NOMO-1 (cell line): ENCODE measurements at regions not wholly inside any gene's neighbourhood (a gene's known extent, or its start where the extent isn't known, plus 50 kb on each side); places are given as distances from the start of the nearest gene placed in this dataset.

Experiments used
- DNase-seq, 2 experiments: peaks; one replicate each; lab custom pipeline; 2025; ENCODE audit not compliant: unreplicated experiment in 2 of 2; lab: John Stamatoyannopoulos, UW

- DNase-seq = no peak
Observed at GRCh38 chr6:74650668-74651067, 555.2 kb downstream of the COL12A1 start.

- DNase-seq = no peak
Observed at GRCh38 chr6:74646461-74646860, 559.4 kb downstream of the COL12A1 start.

- no peak for DNase-seq
Observed at GRCh38 chr6:74645108-74645849, 560.6 kb downstream of the COL12A1 start.

DNA sequence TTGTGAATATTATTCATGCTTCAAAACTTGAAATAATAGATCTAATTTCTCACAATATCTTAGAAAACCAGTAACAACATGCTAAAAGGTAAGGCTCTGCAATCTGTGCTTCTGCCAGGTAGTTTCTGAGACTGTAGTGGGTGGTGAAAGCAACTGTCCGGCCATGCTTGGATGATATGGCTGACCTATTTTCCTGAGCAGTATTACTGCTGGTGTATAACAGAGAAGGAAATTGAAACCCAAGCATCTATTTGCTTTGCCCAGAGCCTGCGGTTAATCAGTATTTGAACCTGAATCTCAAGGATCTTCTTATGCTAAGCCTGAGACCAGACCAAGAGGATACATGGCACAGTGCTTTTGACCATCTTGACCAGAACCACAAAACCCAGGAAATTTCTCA is 563.8 kb downstream of the COL12A1 start:
- DNase-seq = no peak

DNA sequence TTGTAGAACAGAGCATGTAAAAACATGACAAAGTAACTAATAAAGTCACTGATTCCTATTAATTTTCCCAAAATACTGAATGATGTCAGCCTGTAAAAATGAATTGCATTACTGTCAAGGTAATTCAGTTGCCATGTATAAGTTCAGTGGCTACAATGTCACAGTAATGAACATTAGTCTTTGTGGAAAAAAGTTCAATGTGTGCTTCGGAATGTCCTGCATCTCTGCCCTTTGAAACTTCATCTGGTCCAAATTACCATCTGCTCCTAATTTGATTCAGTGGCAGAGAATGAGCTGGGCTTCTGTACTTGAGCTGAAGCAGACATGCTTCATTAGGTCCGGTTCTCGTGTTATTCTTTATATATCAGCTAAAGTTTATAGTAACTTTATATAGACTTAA is 567.4 kb downstream of the COL12A1 start:
- no peak for DNase-seq

DNA sequence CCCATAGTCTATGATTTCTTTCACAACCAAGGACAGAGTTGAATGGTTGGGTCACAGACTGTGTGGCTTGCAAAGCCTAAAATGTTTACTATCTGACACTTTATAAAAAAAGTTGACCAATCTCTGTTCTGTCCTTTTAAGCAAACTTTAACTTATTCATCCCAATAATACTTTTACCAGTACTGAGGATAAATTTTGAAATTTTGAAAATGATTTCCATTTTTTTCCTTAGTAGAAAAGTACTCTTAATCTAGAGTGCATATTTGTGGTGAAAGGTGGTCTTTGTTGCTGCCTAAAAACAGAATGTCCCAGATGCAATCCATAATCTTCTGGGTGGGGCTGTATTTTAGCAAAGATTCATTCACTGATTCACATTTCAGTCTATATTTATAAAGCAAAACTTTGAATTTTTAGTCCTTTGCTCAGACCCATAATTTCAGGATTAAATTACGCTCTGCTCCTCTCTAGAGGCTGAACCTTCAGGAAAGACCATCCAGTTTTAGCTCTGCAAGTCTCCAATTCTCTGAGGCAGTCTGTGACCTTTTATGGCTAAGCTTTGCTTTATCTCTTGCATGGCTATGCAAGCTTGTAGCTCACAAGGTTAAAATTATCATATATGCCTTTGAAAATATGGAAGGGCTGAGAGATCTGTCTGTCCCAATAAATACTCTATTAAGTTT is 573.5 kb downstream of the COL12A1 start:
- DNase-seq = no peak

- no peak for DNase-seq
Observed at GRCh38 chr6:74631564-74631963, 574.3 kb downstream of the COL12A1 start.

GRCh38 chr6:74626288-74626687 is 579.6 kb downstream of the COL12A1 start:
- DNase-seq = no peak

- DNase-seq = no peak
Observed at GRCh38 chr6:74623027-74623426, 582.8 kb downstream of the COL12A1 start.

DNA sequence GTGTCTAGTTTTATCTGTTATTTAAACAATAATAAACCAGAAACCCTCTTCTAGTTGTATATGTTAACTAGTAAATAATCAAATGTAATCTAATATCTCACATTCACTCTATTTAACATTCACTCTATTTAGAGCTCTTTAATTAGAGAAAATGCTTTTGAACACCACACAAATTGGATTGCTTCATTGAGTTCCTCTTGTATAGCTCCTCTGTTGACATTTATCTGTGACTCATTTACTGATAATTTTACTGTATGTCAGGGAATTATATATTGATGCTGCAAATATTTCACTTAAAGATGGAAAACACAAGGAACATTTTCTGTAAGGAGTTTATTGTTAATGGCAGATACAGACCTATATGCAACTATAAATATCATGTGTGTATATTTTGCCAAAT is 594.6 kb downstream of the COL12A1 start:
- no peak for DNase-seq

DNA sequence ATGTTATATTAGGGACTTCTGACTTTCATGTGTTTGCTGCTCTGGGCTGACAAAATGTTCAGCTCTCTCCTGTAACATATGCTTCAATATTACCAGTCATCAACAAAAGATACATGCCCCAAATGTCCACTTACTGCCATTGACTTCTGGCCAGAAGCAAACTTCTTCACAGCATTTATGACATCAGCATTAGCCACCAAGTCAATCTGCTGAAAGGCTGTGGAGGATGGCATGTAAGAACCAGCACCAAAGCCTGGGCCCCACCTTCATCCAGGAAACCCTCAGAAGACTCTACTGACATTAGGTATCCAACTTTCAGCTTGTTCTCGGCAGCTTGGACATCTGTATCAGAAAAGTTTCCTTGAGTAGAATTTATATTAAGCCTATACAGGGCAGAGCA is 595.5 kb downstream of the COL12A1 start:
- no peak for DNase-seq

- DNase-seq = no peak
Observed at GRCh38 chr6:74609871-74610270, 596.0 kb downstream of the COL12A1 start.

- no peak for DNase-seq
Observed at GRCh38 chr6:74607934-74608333, 597.9 kb downstream of the COL12A1 start.

- DNase-seq = no peak
Observed at GRCh38 chr6:74607468-74607867, 598.4 kb downstream of the COL12A1 start.

GRCh38 chr6:74606582-74607071 is 599.2 kb downstream of the COL12A1 start:
- DNase-seq = peak in 1 of 2 experiments; percentile 0

GRCh38 chr6:74605922-74606581 is 599.8 kb downstream of the COL12A1 start:
- no peak for DNase-seq

DNA sequence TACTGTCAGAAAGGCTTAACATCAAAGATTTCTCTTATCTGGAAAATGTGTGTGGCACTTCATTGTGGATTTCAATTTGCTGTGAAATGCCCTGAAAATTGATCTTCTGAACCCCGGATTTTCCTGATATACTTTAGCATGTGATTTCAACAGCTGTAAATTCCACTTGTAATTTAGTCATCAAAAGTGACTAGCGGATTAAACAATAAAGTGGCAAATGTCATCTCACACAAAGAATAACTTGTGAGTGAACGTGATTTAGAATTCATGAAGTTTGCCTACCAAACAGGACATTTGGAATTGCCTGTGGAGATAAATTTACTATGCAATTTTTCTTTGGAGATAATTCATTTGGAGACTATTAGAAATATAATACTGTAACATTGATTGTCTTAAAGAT is 601.6 kb downstream of the COL12A1 start:
- DNase-seq = no peak

DNA sequence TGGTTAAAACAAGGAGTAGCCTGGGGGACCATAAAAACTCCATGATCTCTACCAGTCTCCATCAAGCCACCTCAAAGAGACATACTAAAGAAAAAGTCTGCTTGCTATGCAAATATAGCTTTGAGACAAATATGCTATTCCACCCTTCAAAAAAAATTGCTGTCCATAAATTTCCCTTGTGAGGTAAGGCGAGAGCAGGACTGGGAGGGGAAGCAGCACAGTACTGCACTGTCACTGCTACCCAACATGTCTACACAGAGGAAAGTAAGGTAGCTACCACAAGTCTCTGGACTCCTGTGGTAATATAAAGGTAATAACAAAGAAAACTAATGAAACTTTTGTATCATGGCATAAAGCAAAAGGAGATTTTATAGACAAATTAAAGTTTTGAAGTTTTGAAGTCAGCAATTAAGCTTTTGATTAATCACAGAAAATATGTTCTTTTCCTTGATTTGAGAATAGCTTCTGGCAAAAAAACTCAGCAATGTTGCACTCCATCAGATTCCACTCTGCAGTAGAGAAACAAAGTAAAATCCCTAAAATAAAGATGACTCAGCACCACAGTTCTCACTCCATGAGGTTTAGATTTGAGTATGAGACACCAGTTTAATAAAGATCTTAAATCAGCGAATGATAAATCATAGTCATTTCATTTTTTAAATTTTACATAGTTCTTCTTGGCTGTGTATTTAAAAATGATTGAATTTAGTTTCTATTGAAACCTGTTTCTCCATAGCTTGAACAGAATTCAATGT is 602.4 kb downstream of the COL12A1 start:
- DNase-seq = no peak

DNA sequence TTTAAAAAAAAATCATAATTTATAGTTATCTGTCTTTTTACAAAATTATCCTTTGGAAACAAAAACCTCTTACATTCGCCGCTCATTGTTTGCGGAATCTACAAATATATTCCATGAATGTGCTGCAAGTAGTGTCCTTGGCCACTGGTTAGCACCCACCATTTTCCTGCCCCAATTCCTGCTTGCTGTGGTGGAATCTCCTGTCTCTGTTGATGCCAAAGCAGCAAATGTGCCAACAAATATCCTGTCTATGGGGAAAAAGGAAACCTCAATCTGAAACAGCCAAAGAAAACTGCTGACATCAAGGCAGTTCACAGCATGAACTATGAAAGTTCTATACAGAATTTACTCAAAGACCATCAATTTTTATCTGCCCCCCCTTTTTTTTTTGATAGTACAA is 603.6 kb downstream of the COL12A1 start:
- no peak for DNase-seq

- no peak for DNase-seq
Observed at GRCh38 chr6:74598462-74599393, 607.1 kb downstream of the COL12A1 start.
